Right lobe of liver (tissue), 4 donors: ENCODE measurements at regions not wholly inside any gene's neighbourhood (a gene's known extent, or its start where the extent isn't known, plus 50 kb on each side); places are given as distances from the start of the nearest gene placed in this dataset.
"Not testable (repeated sequence)": the region's sequence is repeated elsewhere in the genome, so short reads cannot be mapped to it uniquely, and the experiment has no call there.

Experiments used
- CTCF ChIP-seq, 4 donors: fragments of 200-600 bp in 3 of 4; fragments of 450-650 bp in 1 of 4; IDR thresholded peaks; one replicate each; pipeline versions ENCODE4 v1.5.1 to v1.8.0; 2016 to 2022; ENCODE audit warnings: antibody characterized with exemption in 4 of 4, mild to moderate bottlenecking in 2 of 4
- POLR2A ChIP-seq: fragments of 450-650 bp; IDR thresholded peaks from one replicate; pipeline ENCODE4 v1.6.1; 2017; ENCODE audit warnings: antibody characterized with exemption, mild to moderate bottlenecking
- donor health status: DM: no; HTN: no; CAD: no.
- donor health status: DM: no; HTN: no; CAD: no.
- donor health status: DM: no; HTN: yes; CAD: no.

GRCh38 chr1:242805360-242805759 lies 280.9 kb upstream of the PLD5 start:
- not testable (repeated sequence) for TF ChIP-seq POLR2A; CTCF (IDR thresholded peaks at IDR 0.05)
